ENCODE measurements at regions not wholly inside any gene's neighbourhood (a gene's known extent, or its start where the extent isn't known, plus 50 kb on each side); places are given as distances from the start of the nearest gene placed in this dataset.
"Not testable (repeated sequence)": the region's sequence is repeated elsewhere in the genome, so short reads cannot be mapped to it uniquely, and the experiment has no call there.

- no peak for DNase-seq (ENCODE audit: low read depth in 2 of 2)
These were observed 608.9 kb downstream of the MAFB start for GRCh38 chr20:40080041-40080652.

GRCh38 chr20:40073535-40074111 is 615.4 kb downstream of the MAFB start:
- DNase-seq (ENCODE audit: low read depth in 2 of 2): no peak

GRCh38 chr20:40072907-40073306 is 616.1 kb downstream of the MAFB start:
- no peak for DNase-seq (ENCODE audit: low read depth in 2 of 2)

GRCh38 chr20:40056171-40056570 is 632.9 kb downstream of the MAFB start:
- no peak for DNase-seq (ENCODE audit: low read depth in 2 of 2)

GRCh38 chr20:40055711-40056110 is 633.3 kb downstream of the MAFB start:
- DNase-seq (ENCODE audit: low read depth in 2 of 2): no peak

- no peak for DNase-seq (ENCODE audit: low read depth in 2 of 2)
These were observed 634.7 kb downstream of the MAFB start for GRCh38 chr20:40054311-40054710.

- no peak for DNase-seq (ENCODE audit: low read depth in 2 of 2)
These were observed 638.4 kb downstream of the MAFB start for GRCh38 chr20:40050596-40050995.

GRCh38 chr20:40049854-40050253 is 639.2 kb downstream of the MAFB start:
- DNase-seq (ENCODE audit: low read depth in 2 of 2): no peak

GRCh38 chr20:40046703-40047102 is 642.3 kb downstream of the MAFB start:
- no peak for DNase-seq (ENCODE audit: low read depth in 2 of 2)

- DNase-seq (ENCODE audit: low read depth in 2 of 2): no peak
These were observed 651.5 kb downstream of the MAFB start for GRCh38 chr20:40037511-40037910.

GRCh38 chr20:40029589-40029988 is 659.4 kb downstream of the MAFB start:
- DNase-seq (ENCODE audit: low read depth in 2 of 2): no peak

- DNase-seq (ENCODE audit: low read depth in 2 of 2): no peak
These were observed 669.5 kb downstream of the MAFB start for GRCh38 chr20:40019510-40019909.

- no peak for DNase-seq (ENCODE audit: low read depth in 2 of 2)
These were observed 671.3 kb downstream of the MAFB start for GRCh38 chr20:40017765-40018164.

GRCh38 chr20:40016890-40017289 is 672.1 kb downstream of the MAFB start:
- DNase-seq (ENCODE audit: low read depth in 2 of 2): no peak

- no peak for DNase-seq (ENCODE audit: low read depth in 2 of 2)
These were observed 672.6 kb downstream of the MAFB start for GRCh38 chr20:40016392-40016791.

- not testable (repeated sequence) for DNase-seq (ENCODE audit: low read depth in 2 of 2)
These were observed 677.0 kb downstream of the MAFB start for GRCh38 chr20:40012026-40012425.

- no peak for DNase-seq (ENCODE audit: low read depth in 2 of 2)
These were observed 678.6 kb downstream of the MAFB start for GRCh38 chr20:40010483-40010882.

- DNase-seq (ENCODE audit: low read depth in 2 of 2): no peak
These were observed 679.5 kb downstream of the MAFB start for GRCh38 chr20:40009542-40009941.

- no peak for DNase-seq (ENCODE audit: low read depth in 2 of 2)
These were observed 680.9 kb downstream of the MAFB start for GRCh38 chr20:40008177-40008576.

- DNase-seq (ENCODE audit: low read depth in 2 of 2): no peak
These were observed 682.7 kb downstream of the MAFB start for GRCh38 chr20:40006168-40006860.

GRCh38 chr20:40004092-40004491 is 684.9 kb downstream of the MAFB start:
- not testable (repeated sequence) for DNase-seq (ENCODE audit: low read depth in 2 of 2)

- no peak for DNase-seq (ENCODE audit: low read depth in 2 of 2)
These were observed 695.3 kb downstream of the MAFB start for GRCh38 chr20:39993742-39994141.

- DNase-seq (ENCODE audit: low read depth in 2 of 2): no peak
These were observed 698.3 kb downstream of the MAFB start for GRCh38 chr20:39990692-39991091.

All from activated CD4-positive, alpha-beta T cell treated with anti-CD3 and anti-CD28 coated beads for 24 hours (primary cell).